IMR-90 (cell line): ENCODE measurements at regions not wholly inside any gene's neighbourhood (a gene's known extent, or its start where the extent isn't known, plus 50 kb on each side); places are given as distances from the start of the nearest gene placed in this dataset.

Experiments
- CTCF ChIP-seq: conservative IDR thresholded peaks from 2 replicates; pipeline ENCODE4 v1.5.1; 2012; ENCODE audit warnings: mild to moderate bottlenecking, low read depth, low read length, improper control_type of control experiment
- RAD21 ChIP-seq: IDR thresholded peaks from 2 replicates; pipeline ENCODE4 v1.6.1; 2012; ENCODE audit warnings: low read length, improper control_type of control experiment

GRCh38 chr6:135791441-135791840 is 60.1 kb upstream of the PDE7B start:
- no peak for TF ChIP-seq CTCF
- TF ChIP-seq RAD21 = no peak
